HG02678 (cell line): ENCODE measurements at regions not wholly inside any gene's neighbourhood (a gene's known extent, or its start where the extent isn't known, plus 50 kb on each side); places are given as distances from the start of the nearest gene placed in this dataset.

Experiments
- ATAC-seq: cut with Tn5 transposase; IDR thresholded peaks from one replicate; pipeline ENCODE4 v1.9.1; 2021; ENCODE audit warnings: mild to moderate bottlenecking, moderate library complexity; ENCODE audit not compliant: unreplicated experiment

DNA sequence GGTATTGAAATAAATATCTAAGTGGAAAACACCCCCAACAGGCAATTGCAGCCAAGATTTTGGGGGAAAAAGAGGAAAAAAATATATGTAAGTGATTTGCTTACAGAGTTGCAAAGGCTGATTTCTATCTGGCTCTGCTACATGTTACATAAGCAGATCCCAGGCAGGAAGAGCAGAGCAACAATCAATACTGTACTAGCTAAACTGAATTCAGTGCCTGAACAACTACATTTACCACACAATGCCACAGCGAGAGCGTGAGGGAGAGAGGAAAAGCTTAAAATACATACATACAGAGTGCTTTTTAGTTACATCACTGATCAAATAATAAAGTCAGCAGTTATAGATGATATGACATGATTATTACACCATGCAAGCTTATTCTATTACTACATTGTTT is 665.6 kb upstream of the ARGLU1 start:
- ATAC-seq, result no peak

GRCh38 chr13:107231944-107232343 is 664.0 kb upstream of the ARGLU1 start:
- no peak for ATAC-seq

GRCh38 chr13:107223867-107224266 is 655.9 kb upstream of the ARGLU1 start:
- no peak for ATAC-seq

DNA sequence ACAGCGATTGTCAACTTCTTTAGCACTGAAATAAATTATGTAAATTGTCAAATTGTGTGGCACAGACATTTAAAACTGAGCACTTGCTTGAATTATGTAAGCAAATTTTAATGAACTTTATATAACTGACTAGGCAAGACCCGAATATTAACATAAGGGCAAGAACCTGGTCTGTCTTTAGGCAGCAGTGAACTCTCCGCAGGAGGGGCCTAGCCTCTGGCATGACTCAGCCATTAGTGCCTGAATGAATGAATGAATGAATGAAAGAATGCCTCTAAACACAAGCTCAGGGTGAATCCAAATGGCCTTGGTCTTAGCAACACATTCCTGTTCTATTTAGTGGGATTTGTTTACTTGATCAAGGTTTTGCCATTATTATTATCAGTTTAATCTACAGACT is 654.7 kb upstream of the ARGLU1 start:
- no peak for ATAC-seq

- ATAC-seq, result no peak
These were observed 652.3 kb upstream of the ARGLU1 start for GRCh38 chr13:107220245-107220644.

- ATAC-seq, result no peak
These were observed 649.3 kb upstream of the ARGLU1 start for GRCh38 chr13:107217251-107217650.

GRCh38 chr13:107216046-107216755 is 648.3 kb upstream of the ARGLU1 start:
- ATAC-seq, result no peak

- ATAC-seq, result peak; percentile 99
These were observed 643.1 kb upstream of the ARGLU1 start for GRCh38 chr13:107211073-107211472.

DNA sequence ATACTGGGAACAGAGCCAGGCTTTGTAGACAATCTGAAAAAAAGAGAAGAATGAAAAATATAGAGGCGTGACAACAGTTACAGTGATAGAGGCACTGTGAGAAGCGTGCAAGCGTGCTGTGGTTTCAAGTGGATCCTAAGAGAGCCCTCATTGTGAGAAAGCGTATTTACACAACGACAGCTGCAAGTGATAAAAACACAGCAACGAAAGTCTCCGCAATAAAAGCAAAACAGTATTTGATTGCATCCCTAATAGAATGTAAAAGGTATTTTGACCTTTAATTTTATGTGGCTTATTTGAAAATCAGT is 642.7 kb upstream of the ARGLU1 start:
- no peak for ATAC-seq

GRCh38 chr13:107209824-107210722 is 642.1 kb upstream of the ARGLU1 start:
- ATAC-seq, result no peak

DNA sequence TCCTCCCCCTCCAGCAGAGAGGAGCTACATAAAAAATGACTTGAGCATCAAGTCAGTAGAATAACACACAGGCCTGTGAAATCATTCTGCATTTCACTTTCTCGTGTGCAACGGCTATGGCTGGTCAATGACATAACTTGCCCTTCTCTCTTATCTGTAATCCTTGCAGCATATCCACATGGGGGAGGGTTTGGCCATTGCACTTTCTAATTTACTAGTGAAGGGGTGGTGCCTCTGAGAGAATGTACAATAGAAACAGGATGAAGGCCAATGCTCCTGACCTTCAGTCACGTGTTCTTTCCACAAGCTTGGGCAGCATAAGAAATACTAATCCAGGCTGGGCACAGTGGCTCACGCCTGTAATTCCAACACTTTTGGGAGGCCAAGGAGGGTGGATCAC is 641.0 kb upstream of the ARGLU1 start:
- ATAC-seq, result no peak

DNA sequence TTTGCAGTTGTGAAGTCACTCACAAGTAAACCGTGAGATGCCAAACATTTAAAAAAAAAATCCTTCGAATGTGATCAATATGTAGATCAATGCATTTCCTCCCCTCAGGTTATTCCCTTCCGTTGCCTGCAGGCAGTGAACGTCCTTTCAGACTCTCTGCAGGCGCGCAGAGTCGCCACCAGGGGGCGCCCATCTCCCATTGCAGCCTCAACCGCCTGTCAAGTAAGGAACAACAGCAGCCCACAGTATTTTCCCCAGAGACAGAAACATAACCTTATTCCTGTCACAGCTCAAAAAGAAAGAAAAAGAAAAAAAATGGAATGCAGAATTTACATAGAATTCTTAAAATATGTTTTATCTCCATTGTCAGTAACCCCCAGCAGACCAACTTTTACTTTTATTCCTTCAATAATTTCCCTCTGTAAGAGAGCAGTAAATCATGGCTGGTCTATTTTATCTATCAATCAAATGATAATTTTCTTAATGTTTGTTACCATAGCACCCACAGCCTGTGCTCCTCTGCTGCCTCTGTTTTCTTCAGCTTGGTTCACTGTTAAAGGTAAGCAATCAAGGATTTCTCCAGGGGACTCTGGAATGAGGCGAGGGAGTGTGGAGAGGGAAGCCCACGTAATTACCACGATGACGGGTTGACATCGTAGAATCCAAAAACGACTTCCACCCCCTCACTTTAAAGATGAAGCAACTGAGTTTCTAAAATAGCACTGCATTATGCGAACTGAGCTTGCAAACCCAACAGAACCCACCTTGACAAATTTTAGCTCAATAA is 637.6 kb upstream of the ARGLU1 start:
- peak; percentile 98 for ATAC-seq

DNA sequence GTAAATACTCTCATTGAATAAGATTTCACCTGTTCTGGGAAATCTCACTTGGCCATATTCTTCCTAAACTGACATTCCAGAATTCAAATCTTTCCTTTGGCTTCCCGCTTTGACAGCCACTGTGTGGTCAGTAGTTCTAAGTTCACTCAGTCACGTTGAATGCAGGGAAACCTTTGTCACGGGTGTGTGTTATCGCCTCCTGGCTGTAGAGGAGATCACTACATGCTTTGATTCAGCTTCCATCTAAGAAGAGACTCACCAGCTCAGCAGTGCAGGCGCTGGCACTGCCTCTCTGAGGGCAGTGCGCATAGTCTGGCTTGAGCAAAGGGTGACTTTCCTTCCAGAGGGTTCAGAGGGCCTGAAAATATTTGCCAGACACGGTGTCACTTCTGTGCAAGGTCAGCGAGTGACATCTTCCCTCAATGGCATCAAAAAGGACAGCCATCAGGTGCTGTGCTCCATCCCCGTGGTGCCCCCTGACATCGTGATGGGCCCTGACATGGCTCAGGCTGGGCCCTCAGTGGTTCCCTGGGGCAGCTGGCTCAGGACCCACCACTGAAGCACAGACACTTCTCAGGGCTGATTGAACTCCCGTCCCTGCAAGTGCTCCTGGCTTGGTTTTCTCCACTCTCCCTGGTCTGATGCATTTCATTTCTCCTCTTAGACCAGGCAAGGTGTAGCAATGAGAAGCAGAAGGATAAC is 635.4 kb upstream of the ARGLU1 start:
- no peak for ATAC-seq

GRCh38 chr13:107202371-107203023 is 634.6 kb upstream of the ARGLU1 start:
- no peak for ATAC-seq

- no peak for ATAC-seq
These were observed 632.6 kb upstream of the ARGLU1 start for GRCh38 chr13:107200491-107200890.

DNA sequence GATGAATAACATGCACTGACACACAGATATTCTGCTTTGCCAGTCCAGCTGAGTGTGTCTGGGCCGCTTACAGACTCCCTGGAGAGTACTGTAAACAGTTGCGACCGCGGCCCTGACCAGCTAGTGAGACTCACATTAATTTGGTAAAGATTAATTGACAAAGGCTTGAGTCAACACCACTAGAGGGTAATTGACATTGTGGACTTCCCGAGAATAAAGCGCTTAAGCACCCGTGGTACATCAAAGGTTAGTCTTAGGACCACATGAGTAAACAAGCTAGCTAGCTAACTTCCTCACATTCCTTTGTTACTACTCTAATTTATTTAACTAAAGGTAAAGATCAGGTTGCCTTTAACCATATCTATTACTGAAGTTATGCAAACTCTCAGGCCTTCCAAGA is 624.4 kb upstream of the ARGLU1 start:
- no peak for ATAC-seq

DNA sequence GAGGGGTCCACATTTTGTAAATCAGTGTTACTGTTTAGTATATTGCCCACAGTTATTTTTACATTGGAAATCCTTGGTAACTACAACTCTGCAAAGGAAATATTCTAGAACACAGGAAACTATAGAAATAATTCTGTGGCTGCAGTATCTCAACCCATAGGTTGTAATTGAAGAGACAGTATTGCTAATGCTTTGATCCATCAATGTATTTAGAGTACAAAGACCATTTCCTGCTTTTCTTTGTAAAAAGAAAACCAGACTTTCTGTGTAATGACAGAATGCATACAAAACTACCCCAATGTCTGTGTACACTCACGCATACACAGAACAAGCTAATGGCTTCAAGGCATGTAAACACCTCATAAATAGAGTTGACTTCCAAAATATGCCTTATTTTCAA is 622.1 kb upstream of the ARGLU1 start:
- no peak for ATAC-seq

DNA sequence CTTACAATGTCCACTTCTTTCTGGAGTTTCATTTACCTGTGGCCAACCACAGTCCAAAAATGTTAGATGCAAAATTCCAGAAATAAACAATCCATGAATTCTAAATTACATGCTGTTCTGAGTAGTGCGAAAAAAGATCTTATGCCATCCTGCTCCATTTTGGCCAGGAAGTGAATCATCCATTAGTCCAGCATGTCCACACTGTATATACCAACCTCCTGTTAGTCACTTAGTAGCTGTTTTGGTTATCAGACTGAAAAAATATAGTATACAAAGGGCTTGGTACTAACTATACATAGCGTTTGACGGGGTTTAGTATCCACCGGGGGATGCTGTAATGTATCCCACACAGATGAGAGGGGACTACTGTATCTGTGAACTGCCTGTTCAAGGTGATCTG is 618.0 kb upstream of the ARGLU1 start:
- ATAC-seq, result no peak

DNA sequence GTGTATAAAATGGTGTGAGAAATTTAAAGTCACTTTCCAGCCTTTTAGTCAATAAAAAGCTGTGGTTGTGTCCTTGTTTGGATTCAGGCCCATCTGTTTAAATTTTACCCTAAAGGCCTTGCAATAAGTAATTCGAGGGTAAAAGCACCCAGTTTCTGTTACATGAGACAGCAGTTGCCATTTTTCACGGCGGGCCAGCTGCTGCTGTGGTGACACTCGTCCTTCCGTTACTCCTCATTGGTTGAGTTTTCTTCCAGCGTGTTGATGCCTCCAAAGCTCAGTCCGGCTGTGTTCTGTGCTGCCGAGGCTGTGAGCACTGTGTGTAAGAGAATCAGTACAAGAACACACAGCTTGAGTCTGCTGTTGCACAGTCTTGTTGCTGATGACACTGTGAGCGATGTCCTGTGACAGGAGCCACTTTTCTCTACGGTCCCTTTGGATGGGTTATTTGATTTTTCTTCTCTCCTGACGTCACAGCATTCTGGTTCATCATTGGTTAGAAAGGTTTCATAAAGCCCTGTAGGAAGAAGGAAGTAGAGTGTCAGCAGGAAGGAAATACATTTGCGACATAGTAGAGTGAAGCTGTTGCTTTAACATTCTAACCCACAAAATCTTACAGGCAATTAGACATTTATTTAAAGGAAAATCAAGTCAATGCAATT is 602.5 kb upstream of the ARGLU1 start:
- ATAC-seq, result no peak

GRCh38 chr13:107157271-107157670 is 589.3 kb upstream of the ARGLU1 start:
- ATAC-seq, result no peak
